Endodermal cell (in vitro differentiated cells): ENCODE measurements at regions not wholly inside any gene's neighbourhood (a gene's known extent, or its start where the extent isn't known, plus 50 kb on each side); places are given as distances from the start of the nearest gene placed in this dataset.

ENCODE experiments used
- DNase-seq: peaks from one replicate; pipeline ENCODE4 v3.0.0-alpha.2; 2017
- H3K27ac ChIP-seq: 2 replicates; pipeline ENCODE4 v1.5.1; 2013; ENCODE audit warnings: mild to moderate bottlenecking, low read depth, low read length, moderate library complexity
- H3K27me3 ChIP-seq: 2 replicates; pipeline ENCODE4 v1.6.1; 2013; ENCODE audit warnings: mild to moderate bottlenecking, low read length, moderate library complexity; ENCODE audit not compliant: insufficient read depth, control insufficient read depth, poor library complexity, severe bottlenecking
- H3K36me3 ChIP-seq: 2 replicates; pipeline ENCODE4 v1.7.0; 2013; ENCODE audit warnings: mild to moderate bottlenecking, low read length, moderate library complexity; ENCODE audit not compliant: control insufficient read depth, insufficient read depth
- H3K4me1 ChIP-seq: one replicate; pipeline ENCODE4 v1.7.0; 2013; ENCODE audit warnings: low read length; ENCODE audit not compliant: control insufficient read depth, insufficient read depth
- H3K4me3 ChIP-seq: 2 replicates; pipeline ENCODE4 v1.5.1; 2013; ENCODE audit warnings: mild to moderate bottlenecking, low read length, moderate library complexity
- H3K9ac ChIP-seq: 2 replicates; pipeline ENCODE4 v1.6.1; 2013; ENCODE audit warnings: mild to moderate bottlenecking, low read length, moderate library complexity; ENCODE audit not compliant: poor library complexity, severe bottlenecking; ENCODE audit errors: extremely low read depth
- H3K9me3 ChIP-seq: 2 replicates; pipeline ENCODE4 v1.6.1; 2013; ENCODE audit warnings: mild to moderate bottlenecking, low read length, moderate library complexity; ENCODE audit not compliant: control insufficient read depth
- H3K27ac Mint-ChIP-seq: 2 replicates; pipeline ENCODE4 v1.8.0; 2020; ENCODE audit warnings: mixed read lengths
- H3K27me3 Mint-ChIP-seq: 2 replicates; pipeline ENCODE4 v1.8.0; 2021; ENCODE audit warnings: mild to moderate bottlenecking, mixed read lengths; ENCODE audit not compliant: insufficient read depth
- H3K36me3 Mint-ChIP-seq: 2 replicates; pipeline ENCODE4 v1.8.0; 2020; ENCODE audit warnings: low read depth, mixed read lengths
- H3K4me1 Mint-ChIP-seq: 2 replicates; pipeline ENCODE4 v1.8.0; 2020; ENCODE audit warnings: mixed read lengths
- H3K4me3 Mint-ChIP-seq: 2 replicates; pipeline ENCODE4 v1.8.0; 2020; ENCODE audit warnings: mild to moderate bottlenecking, moderate library complexity, mixed read lengths
- H3K9me3 Mint-ChIP-seq: 2 replicates; pipeline ENCODE4 v1.8.0; 2020; ENCODE audit warnings: mild to moderate bottlenecking, mixed read lengths
- CTCF ChIP-seq: fragments of 200-600 bp; sonication (generic); conservative IDR thresholded peaks from 2 replicates; pipeline ENCODE4 v1.5.0; 2021; ENCODE audit warnings: antibody characterized with exemption, mild to moderate bottlenecking
- WGBS, 2 experiments: methylation state at CpG; one replicate each; pipeline versions ENCODE4 v1.1.5 to v1.1.7; 2013; ENCODE audit warnings: missing lambda C conversion rate in 2 of 2, mixed read lengths in 1 of 2; ENCODE audit not compliant: insufficient coverage in 1 of 2, insufficient read length in 1 of 2; 5-methylcytosine and 5-hydroxymethylcytosine counted together

DNA sequence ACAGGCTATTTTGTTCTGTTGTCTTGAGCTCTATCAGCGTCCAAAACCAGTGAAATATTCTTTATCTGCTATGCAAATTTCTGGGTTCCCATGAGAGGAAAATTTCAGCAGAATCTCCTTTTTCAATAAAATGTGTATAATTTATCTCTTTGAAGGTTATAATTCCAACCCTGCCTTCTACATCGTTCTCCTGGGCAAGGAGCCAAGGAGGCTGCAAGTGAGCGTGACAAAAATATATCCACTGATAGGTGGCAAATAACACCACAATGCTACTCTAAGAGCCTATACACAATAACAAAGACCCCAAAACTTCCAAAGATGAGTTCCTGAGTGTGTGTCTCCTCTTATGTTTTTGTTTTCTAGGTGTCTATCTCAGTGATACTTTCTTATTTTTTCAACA, 664.7 kb upstream of the SORCS1 start:
- Mint-ChIP-seq H3K27me3 (no peaks in the 10 kb centered on the region), H3K4me1 (no peaks in the 10 kb centered on the region), H3K36me3 (no peaks in the 10 kb centered on the region)

DNA sequence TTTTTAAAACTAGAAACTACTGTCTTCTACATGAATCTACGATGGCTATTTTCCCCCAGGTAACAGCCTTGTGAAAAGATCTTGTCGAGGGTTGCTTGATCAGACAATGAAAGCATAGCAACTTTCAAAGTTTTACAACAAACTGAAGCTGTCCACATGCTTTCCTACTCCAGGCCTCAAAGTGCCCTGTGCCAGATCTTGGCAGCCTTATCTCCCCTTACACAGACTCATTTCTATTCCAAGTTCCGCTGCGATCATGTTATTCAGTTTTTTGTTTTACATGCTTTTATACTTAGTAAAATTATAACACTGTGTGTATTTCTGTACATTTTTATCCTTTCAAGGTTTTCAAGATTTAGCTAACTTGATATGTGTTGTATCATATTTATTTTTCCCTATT, 661.7 kb upstream of the SORCS1 start:
- no peaks in the 10 kb centered on the region for H3K9me3 Mint-ChIP-seq
- Histone ChIP-seq H3K9ac (no peak overlapping the region), H3K4me1 (no peaks in the 10 kb centered on the region), H3K36me3 (no peaks in the 10 kb centered on the region), H3K27ac (no peak overlapping the region), H3K27me3 (no peaks in the 10 kb centered on the region), H3K4me3 (no peak overlapping the region), H3K9me3 (no peaks in the 10 kb centered on the region)
- no peak overlapping the region for H3K4me3 Mint-ChIP-seq
- H3K4me1 Mint-ChIP-seq = peaks cover 3% of the 10 kb centered on the region
- TF ChIP-seq CTCF = no peak
- H3K27ac Mint-ChIP-seq = no peak overlapping the region
- no peaks in the 10 kb centered on the region for H3K27me3 Mint-ChIP-seq
- H3K36me3 Mint-ChIP-seq = no peaks in the 10 kb centered on the region
- no peak for DNase-seq
- WGBS, 2 experiments = 92 to 95% methylated on average over 2 of the region's 4 CpGs

More for the DNA sequence above, 664.7 kb upstream of the SORCS1 start:
- H3K9me3 ChIP-seq = no peaks in the 10 kb centered on the region
- no peak overlapping the region for H3K4me3 ChIP-seq
- no peak overlapping the region for H3K27ac Mint-ChIP-seq
- no peak overlapping the region for H3K4me3 Mint-ChIP-seq
- no peak for TF ChIP-seq CTCF
- no peak for DNase-seq
- H3K27ac ChIP-seq = no peak overlapping the region
- H3K36me3 ChIP-seq = no peaks in the 10 kb centered on the region
- H3K4me1 ChIP-seq = no peaks in the 10 kb centered on the region
- H3K27me3 ChIP-seq = no peaks in the 10 kb centered on the region
- no peak overlapping the region for H3K9ac ChIP-seq
- 92% methylated on average over 3 of the region's 3 CpGs; no CpG with 5 or more reads in 1 of the 2 experiments for WGBS, 2 experiments
- no peaks in the 10 kb centered on the region for H3K9me3 Mint-ChIP-seq

- Mint-ChIP-seq H3K27me3 (no peaks in the 10 kb centered on the region), H3K9me3 (no peaks in the 10 kb centered on the region), H3K36me3 (no peaks in the 10 kb centered on the region), H3K4me1 (peaks cover 21% of the 10 kb centered on the region), H3K4me3 (no peak overlapping the region), H3K27ac (no peak overlapping the region)
- Histone ChIP-seq H3K4me3 (no peak overlapping the region), H3K27ac (no peak overlapping the region), H3K36me3 (no peaks in the 10 kb centered on the region), H3K27me3 (no peaks in the 10 kb centered on the region), H3K9ac (no peak overlapping the region), H3K9me3 (no peaks in the 10 kb centered on the region), H3K4me1 (peaks cover 6% of the 10 kb centered on the region)
- TF ChIP-seq CTCF = peak; percentile 89
- peak; percentile 90 for DNase-seq
- WGBS, 2 experiments = 61 to 64% methylated on average over 5 to 6 of the region's 6 CpGs
Observed at GRCh38 chr10:107814865-107815487, 650.5 kb upstream of the SORCS1 start.
